ENCODE measurements at regions not wholly inside any gene's neighbourhood (a gene's known extent, or its start where the extent isn't known, plus 50 kb on each side); places are given as distances from the start of the nearest gene placed in this dataset.

DNA sequence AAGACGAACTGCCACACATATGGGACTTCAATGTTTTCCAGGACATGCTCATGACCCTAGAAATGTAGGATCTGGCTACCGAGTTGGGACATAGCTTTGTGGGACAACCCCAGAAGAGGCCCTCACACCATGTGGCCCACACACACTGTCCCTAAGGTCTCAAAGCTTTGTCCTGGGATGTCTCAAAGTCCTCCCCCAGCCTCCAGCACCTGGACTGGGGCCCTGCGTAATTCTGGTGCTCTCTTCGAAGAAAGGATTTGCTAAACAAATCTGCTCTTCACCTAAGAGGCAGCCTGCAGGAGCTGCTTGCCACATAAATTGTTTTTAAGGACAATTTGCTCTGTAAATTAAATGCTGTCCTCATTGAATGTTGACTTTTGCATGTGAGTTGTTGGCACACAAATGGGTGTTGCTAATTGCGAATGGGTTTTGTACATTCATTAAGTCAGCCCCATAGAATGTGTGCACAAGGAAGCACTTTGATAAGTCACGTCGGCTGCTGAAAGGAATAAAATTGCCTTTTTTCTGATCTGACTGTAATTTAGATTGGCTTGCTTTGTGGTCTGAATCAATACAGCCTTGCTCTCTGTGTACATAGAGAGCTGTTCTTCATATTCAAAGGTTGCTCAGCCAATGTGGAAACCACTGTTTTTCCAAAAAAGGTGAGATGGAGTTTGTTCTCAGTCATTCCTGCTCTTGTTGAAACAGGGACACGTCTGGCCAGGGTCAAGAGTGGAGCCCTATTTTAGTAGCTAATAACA lies 161.6 kb upstream of the PWP1 start:
- Histone ChIP-seq H3K4me3 (ENCODE audit: low read depth, low read length, poor library complexity, severe bottlenecking) (no peak overlapping the region), H4K20me1 (ENCODE audit: insufficient read depth, low read length) (no peaks in the 10 kb centered on the region), H3K9me3 (ENCODE audit: low read length) (no peaks in the 10 kb centered on the region), H2AFZ (ENCODE audit: low read length) (no peak overlapping the region), H3K27ac (ENCODE audit: low read depth, low read length, poor library complexity, severe bottlenecking) (no peak overlapping the region), H3K4me2 (ENCODE audit: low read length) (no peak overlapping the region), H3F3A (ENCODE audit: insufficient read depth, low read length) (no peaks in the 10 kb centered on the region), H3K9ac (ENCODE audit: low read length) (no peak overlapping the region), H3K79me2 (ENCODE audit: insufficient read depth, low read length) (no peaks in the 10 kb centered on the region), H3K4me1 (ENCODE audit: insufficient read depth, low read length, severe bottlenecking) (no peaks in the 10 kb centered on the region), H3K27me3 (ENCODE audit: insufficient read depth, low read length) (no peaks in the 10 kb centered on the region), H3K36me3 (ENCODE audit: insufficient read depth, low read length) (no peaks in the 10 kb centered on the region), H3K9me2 (ENCODE audit: low read depth, low read length) (no peaks in the 10 kb centered on the region)
- no peak for TF ChIP-seq EZH2 (IDR thresholded peaks at IDR 0.05; ENCODE audit: borderline replicate concordance, low read length)
- TF ChIP-seq, protein P1, sequence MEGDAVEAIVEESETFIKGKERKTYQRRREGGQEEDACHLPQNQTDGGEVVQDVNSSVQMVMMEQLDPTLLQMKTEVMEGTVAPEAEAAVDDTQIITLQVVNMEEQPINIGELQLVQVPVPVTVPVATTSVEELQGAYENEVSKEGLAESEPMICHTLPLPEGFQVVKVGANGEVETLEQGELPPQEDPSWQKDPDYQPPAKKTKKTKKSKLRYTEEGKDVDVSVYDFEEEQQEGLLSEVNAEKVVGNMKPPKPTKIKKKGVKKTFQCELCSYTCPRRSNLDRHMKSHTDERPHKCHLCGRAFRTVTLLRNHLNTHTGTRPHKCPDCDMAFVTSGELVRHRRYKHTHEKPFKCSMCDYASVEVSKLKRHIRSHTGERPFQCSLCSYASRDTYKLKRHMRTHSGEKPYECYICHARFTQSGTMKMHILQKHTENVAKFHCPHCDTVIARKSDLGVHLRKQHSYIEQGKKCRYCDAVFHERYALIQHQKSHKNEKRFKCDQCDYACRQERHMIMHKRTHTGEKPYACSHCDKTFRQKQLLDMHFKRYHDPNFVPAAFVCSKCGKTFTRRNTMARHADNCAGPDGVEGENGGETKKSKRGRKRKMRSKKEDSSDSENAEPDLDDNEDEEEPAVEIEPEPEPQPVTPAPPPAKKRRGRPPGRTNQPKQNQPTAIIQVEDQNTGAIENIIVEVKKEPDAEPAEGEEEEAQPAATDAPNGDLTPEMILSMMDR (IDR thresholded peaks at IDR 0.05; ENCODE audit: low read length) = no peak

DNA sequence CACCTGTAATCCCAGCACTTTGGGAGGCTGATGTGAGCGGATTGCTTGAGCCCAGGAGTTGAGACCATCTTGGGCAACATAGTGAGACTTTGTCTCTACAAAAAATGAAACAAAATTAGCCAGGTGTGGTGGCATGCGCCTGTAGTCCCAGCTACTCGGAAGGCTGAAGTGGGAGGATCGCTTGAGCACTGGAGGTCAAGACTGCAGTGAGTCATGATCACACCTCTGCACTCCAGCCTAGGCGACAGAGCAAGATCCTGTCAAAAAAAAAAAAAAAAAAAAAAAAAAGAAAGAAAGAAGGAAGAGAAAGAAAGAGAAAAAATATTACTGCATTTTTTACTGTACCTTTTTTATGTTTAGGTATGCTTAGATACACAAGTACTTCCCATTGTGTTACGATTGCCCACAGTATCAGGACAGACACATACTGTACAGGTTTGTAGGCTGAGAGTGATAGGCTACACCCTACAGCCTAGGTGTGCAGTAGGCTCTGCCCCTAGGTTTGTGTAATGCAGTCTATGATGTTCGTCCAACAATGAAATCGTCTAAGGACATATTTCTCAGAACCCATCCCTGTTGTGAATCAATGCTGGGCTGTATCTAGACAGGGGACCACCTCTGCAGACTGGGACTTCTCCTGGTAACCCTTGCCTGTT lies 160.4 kb upstream of the PWP1 start:
- Histone ChIP-seq H3K9ac (ENCODE audit: low read length) (no peak overlapping the region), H4K20me1 (ENCODE audit: insufficient read depth, low read length) (no peaks in the 10 kb centered on the region), H3K9me2 (ENCODE audit: low read depth, low read length) (no peaks in the 10 kb centered on the region), H3K27me3 (ENCODE audit: insufficient read depth, low read length) (no peaks in the 10 kb centered on the region), H3K9me3 (ENCODE audit: low read length) (no peaks in the 10 kb centered on the region), H3F3A (ENCODE audit: insufficient read depth, low read length) (no peaks in the 10 kb centered on the region), H3K36me3 (ENCODE audit: insufficient read depth, low read length) (no peaks in the 10 kb centered on the region), H3K79me2 (ENCODE audit: insufficient read depth, low read length) (no peaks in the 10 kb centered on the region), H3K27ac (ENCODE audit: low read depth, low read length, poor library complexity, severe bottlenecking) (no peak overlapping the region), H2AFZ (ENCODE audit: low read length) (no peak overlapping the region), H3K4me1 (ENCODE audit: insufficient read depth, low read length, severe bottlenecking) (no peaks in the 10 kb centered on the region), H3K4me2 (ENCODE audit: low read length) (no peak overlapping the region), H3K4me3 (ENCODE audit: low read depth, low read length, poor library complexity, severe bottlenecking) (no peak overlapping the region)
- TF ChIP-seq, protein P1 (IDR thresholded peaks at IDR 0.05; ENCODE audit: low read length) = no peak
- TF ChIP-seq EZH2 (IDR thresholded peaks at IDR 0.05; ENCODE audit: borderline replicate concordance, low read length) = no peak

- no peak overlapping the region for H3K4me3 ChIP-seq (ENCODE audit: low read depth, low read length, poor library complexity, severe bottlenecking)
- H4K20me1 ChIP-seq (ENCODE audit: insufficient read depth, low read length) = no peaks in the 10 kb centered on the region
- H3K9ac ChIP-seq (ENCODE audit: low read length) = no peak overlapping the region
- no peaks in the 10 kb centered on the region for H3K9me3 ChIP-seq (ENCODE audit: low read length)
- no peak overlapping the region for H3K4me2 ChIP-seq (ENCODE audit: low read length)
- H3K9me2 ChIP-seq (ENCODE audit: low read depth, low read length) = no peaks in the 10 kb centered on the region
- no peak overlapping the region for H3K27ac ChIP-seq (ENCODE audit: low read depth, low read length, poor library complexity, severe bottlenecking)
- TF ChIP-seq EZH2 (IDR thresholded peaks at IDR 0.05; ENCODE audit: borderline replicate concordance, low read length) = no peak
- H3F3A ChIP-seq (ENCODE audit: insufficient read depth, low read length) = no peaks in the 10 kb centered on the region
- H3K79me2 ChIP-seq (ENCODE audit: insufficient read depth, low read length) = no peaks in the 10 kb centered on the region
- H3K4me1 ChIP-seq (ENCODE audit: insufficient read depth, low read length, severe bottlenecking) = no peaks in the 10 kb centered on the region
- no peak overlapping the region for H2AFZ ChIP-seq (ENCODE audit: low read length)
- no peaks in the 10 kb centered on the region for H3K27me3 ChIP-seq (ENCODE audit: insufficient read depth, low read length)
- H3K36me3 ChIP-seq (ENCODE audit: insufficient read depth, low read length) = no peaks in the 10 kb centered on the region
Measured at GRCh38 chr12:107525719-107526554, 159.7 kb upstream of the PWP1 start.

Data from OCI-LY1 (cell line).